Myocyte (in vitro differentiated cells): ENCODE measurements at regions not wholly inside any gene's neighbourhood (a gene's known extent, or its start where the extent isn't known, plus 50 kb on each side); places are given as distances from the start of the nearest gene placed in this dataset.
"Not testable (repeated sequence)": the region's sequence is repeated elsewhere in the genome, so short reads cannot be mapped to it uniquely, and the experiment has no call there.

Source experiments
- DNase-seq: peaks from one replicate; pipeline ENCODE4 v3.0.0-alpha.2; 2012; ENCODE audit warnings: low read depth

DNA sequence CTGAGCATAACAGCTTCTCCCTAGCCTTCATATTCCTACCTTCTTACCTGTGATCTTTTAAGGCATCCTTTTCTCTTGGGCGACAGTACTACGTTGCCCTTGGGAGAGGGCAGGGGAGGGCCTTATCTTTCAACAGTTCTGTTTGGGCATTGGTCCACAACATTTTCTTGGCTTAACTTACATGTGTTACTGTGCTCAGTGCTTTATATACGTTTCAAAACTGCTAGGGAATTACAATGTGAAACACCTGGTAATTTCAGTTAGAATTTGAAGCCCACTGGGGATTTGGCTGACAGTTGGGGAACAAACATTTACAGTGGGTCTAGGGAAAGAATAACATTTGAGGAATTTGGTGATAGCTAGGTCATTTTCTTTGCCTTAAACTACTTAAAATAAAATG lies 667.1 kb downstream of the PRIM2 start:
- DNase-seq: not testable (repeated sequence)

GRCh38 chr6:57985734-57986133 lies 668.3 kb downstream of the PRIM2 start:
- peak; percentile 53 for DNase-seq

GRCh38 chr6:57986584-57986983 lies 669.2 kb downstream of the PRIM2 start:
- DNase-seq: peak; percentile 16

GRCh38 chr6:57989520-57990080 lies 672.2 kb downstream of the PRIM2 start:
- peak; percentile 61 for DNase-seq

DNA sequence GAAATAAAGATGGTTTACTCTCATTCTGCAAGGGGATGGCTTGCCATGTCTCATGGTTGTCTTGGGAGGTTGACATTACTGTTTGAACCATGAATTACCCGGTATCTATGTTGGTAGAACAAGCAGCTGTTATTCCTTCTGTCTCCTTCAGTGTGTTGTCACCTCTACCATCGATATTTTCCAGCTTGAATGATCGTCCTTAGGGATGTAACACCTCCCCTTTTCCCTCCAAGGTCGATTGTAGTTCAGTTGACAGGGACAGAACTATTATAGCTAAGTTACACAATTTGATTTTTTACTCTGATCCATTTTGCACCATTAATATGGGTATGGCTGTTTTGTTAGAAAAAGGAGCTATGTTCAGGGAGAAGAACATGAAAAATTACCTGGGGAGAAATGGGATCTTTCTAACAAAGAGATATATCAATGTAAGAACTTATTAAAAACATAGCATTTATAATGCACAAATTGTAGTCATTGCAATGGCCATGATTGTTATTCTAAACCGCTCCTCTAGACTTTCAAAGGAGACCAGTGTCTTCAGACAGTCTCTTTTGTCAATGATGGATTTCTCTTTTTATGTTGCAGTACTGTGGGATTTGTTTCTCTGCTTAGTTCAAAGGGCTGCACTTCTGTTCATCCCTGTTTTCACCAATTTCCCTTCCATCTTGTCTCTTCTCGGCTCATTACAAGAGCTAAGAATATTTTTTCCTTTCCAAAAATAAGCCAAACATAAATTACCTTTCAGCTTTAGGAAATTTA lies 681.6 kb downstream of the PRIM2 start:
- DNase-seq: not testable (repeated sequence)

- DNase-seq: not testable (repeated sequence)
Observed at GRCh38 chr6:58000233-58000632, 682.8 kb downstream of the PRIM2 start.

GRCh38 chr6:58003417-58004167 lies 686.2 kb downstream of the PRIM2 start:
- DNase-seq: peak; percentile 35

DNA sequence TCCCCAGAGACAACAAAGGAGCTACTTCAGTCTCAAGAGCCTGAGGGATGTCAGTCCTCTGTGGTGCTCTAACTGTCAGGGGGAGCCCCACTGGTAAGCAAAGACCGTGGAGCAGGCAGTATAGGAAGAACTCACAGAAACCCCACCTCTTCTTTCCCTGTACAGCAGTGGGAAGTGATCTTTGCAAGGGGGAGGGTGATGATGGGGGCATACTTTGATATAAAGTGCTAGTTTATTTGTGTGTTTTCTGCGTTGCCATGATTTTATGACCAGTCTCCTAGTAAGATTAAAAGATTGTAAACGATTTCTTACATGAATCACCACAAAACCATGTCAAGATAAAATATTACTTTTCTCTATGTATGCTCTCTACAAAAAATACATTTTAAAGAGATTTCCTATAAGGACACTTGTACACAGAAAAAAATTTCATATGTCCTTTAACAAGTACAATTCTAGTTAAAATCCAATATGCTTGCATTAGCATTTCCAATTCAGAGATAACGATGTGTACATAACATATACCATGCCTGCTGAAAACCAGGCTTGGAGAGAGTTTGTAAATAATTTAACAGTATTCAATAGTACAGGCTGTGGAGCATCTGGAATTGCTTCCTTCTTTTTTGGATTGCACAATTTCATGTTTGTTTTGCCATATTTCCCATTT lies 690.0 kb downstream of the PRIM2 start:
- DNase-seq: not testable (repeated sequence)

DNA sequence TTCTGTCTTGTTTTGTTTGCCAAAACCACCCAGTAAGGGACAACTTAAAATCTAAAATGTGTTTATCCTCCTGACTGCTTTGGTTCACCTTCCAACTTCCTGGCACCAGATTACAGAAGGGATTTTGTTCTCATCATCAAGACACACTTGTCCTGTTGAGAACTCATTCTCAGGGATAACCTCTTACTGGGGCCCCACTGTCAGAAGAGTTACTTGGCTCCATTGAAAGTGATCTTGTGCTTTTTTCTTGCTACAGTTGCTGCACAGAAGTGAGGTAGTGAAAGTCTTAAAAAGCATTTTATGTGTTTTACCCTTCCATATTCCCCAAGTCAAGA lies 690.5 kb downstream of the PRIM2 start:
- DNase-seq: not testable (repeated sequence)

DNA sequence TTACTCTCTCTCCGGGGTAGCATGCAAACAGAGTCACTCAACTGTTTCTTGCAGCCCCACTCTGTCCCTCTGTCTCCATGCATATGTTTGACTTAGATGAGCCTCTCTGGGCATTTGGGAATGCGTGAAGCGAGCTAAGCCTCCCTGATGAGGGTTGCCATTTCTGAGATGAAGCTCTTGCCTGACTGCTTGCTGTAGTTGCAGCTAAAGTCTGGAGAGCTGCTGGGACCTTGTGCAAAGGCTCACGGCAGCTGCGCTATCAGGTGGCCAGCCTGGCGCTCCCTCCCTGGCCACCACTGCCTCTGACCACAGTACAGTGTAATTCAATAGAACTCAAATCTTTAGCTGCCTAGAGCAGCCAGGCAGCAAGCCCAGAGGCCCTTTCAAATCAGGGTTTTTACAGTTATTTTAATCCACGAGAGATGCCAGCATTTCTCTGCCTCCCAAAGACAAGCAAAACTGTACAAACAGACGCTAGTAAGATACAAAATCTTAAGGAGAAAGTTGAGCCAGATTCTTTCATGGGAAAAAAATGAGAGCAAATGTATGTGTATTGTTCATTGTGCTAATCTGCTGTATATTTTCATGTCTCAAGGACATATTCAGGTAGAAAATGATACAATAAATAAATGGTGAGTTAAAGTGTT lies 694.6 kb downstream of the PRIM2 start:
- peak; percentile 39 for DNase-seq

DNA sequence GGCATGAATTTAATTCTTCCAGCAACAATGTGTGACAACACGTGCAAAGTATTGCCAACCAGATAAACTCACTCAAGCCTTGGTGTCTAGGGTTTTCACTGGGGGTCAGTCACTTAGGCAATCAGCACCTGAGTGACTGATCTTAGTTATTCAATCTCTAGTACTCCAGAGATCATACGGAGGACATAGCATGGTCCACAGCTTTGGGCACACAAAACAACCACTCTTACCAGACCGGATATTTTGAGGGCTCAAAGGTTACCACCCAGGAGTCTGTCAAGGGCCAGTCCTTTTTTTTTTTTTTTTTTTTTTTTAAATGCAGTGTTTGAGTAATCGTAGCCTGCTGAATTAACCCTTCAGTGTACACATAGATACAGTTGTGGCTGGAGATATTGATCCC lies 699.2 kb downstream of the PRIM2 start:
- DNase-seq: not testable (repeated sequence)

- peak; percentile 11 for DNase-seq
Observed at GRCh38 chr6:58028188-58028587, 710.8 kb downstream of the PRIM2 start.

DNA sequence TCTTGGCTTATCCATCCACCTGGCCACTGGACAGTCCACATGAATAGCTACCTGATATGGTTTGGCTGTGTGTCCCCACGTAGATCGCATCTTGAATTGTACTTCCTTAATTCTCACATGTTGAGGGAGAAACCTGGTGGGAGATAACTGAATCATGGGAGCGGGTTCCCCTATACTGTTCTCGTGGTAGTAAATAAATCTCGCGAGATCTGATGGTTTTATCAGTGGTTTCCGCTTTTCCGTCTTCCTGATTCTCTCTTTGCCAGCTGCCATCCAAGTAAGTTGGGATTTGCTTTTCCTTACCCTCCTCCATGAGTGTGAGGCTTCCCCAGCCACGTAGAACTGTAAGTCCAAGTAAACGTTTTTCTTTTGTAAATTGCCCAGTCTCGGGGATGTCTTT lies 720.8 kb downstream of the PRIM2 start:
- not testable (repeated sequence) for DNase-seq

DNA sequence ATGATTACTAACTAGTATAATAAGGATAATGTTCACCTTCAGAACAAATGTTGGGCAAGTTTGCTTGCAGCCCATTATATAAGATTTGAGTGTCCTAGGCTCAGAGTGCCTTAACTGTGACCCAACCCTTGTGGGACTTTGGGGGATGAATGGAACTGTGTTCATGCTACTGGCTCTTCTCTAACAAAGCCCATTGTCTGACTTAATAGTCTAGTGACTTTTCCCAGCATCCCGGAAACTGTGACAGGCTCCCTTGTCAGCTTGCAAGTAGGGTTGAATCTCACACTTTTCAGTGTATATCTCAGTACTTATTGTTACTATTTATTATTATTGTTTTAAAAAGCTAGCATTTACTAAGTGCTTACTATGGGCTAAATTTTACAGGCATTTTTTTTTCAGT lies 729.2 kb downstream of the PRIM2 start:
- not testable (repeated sequence) for DNase-seq

GRCh38 chr6:58047389-58047788 lies 730.0 kb downstream of the PRIM2 start:
- not testable (repeated sequence) for DNase-seq

DNA sequence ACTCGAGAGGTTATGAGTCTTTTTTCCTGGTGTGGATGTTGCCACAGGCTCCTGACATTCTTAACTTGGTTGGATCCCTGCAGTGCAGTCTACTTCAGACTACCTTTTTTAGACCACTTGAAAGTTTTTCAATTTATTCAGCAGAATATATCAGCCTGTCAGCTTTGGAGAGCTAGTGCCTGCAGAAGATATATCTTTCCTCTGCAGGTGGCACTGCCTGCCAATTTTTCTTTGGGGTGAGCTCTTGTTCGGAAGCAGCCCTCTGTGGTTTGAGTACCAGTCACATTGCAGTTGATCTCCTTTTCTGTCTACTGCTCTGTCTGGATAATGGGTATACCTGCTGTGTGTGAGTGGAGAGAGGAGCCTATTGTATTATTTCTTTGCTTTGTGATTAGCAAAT lies 730.4 kb downstream of the PRIM2 start:
- DNase-seq: peak; percentile 19

DNA sequence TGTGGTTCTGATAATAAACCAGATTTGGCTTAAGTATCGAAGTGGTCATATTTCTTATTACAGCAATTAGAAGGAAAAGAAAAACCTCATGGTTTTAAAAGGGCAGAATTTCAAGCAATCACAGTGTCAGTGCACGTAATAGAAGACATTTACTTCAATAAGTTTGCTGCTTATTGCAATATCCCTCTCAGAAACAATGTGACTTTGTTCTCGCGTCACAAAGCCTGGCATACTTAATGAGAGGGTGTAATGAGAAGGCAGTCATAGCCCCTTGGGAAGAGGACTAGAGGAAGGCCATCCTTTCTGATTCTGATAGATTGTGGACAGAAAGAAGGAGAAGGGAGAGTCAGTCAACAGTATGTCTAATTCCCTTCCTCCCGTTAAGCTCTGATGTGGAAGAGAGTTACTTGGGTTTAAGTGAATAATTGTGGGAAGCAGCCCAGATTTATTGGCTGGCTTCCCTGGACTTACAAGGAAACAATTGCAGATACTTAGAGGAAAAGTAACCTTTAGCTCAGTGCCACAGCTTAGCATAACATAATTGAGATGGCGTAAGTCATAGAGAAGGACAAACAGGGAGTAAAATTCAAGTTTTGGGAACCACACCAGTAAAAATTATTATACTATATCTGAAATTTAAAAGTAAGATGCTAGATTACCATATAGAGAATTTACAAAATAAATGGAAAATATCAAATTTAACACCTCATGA lies 738.2 kb downstream of the PRIM2 start:
- peak; percentile 7 for DNase-seq

DNA sequence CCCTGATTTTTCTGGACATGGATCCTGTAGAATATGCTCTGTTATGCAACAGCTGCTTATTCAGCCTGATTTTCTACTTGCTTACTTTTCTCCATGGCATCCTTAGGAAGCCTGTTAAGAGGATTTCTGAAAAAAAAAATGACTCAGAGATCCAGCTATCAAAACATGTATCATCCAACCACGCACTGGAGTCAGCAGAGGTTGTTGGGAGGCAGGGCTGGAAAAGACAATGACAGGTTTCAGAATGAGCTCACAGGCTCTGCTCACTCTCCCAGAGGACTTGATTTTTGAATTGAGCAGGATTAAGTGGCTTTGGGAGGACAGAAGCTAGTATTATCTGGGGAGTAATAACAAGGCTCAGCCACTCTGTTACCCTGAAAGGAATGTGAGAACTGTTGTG lies 742.3 kb downstream of the PRIM2 start:
- DNase-seq: peak; percentile 78

DNA sequence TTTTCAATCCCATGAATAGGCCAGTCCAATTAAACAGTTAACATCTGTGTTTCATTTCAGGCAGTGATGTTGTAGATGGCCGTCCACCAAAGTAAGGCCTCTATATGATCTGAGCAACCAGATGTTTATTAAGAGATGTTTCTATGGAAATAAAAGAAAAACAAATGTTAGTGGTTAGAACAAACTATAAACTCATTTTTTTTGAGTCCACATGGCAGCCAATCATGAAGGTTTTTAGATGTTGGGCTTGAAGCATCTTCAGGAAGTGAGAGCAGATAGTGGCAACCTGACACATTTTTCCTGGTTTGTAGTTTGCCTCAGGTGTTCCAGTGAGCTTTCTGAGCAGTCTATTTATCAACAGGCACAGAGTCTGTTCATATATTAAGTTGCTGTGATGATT lies 746.1 kb downstream of the PRIM2 start:
- DNase-seq: not testable (repeated sequence)

DNA sequence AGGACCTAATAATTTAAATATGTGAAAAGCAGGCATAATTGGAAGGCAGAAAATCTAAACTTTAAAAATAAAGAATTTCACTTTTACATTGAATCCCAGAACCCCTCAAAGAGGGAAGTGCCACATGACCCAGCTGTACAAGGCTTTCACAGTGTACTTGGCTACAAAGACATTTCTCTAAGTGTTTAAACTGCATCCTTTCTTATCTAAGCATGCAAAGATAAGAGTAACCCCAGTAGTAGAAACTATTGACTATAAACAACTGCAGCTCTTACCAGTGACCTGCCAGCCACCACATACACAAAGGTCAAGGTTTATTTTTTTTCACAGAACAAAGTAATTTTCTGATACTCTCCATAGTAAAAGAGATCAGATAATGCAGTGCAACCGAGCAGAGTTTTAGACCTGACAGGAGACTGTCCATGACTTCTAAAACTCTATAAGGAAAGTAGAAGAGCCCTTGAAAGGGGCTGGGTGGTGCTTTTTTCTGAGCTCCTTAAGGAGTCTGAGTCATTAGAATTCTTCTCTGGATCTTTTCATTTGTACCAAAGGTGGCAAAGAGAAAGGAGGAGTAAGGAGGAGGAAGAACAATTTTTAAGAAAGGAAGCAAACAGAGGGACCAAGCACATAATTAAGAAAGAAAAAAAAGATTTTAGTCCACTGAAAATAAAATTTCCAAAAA lies 750.6 kb downstream of the PRIM2 start:
- not testable (repeated sequence) for DNase-seq
